ENCODE measurements at regions not wholly inside any gene's neighbourhood (a gene's known extent, or its start where the extent isn't known, plus 50 kb on each side); places are given as distances from the start of the nearest gene placed in this dataset.

- H3K27ac ChIP-seq (ENCODE audit: low read depth in 1 of 2, low read length in 2 of 2): no peak overlapping the region
- no peaks in the 10 kb centered on the region for H3K9me3 ChIP-seq (ENCODE audit: control insufficient read depth in 4 of 4, low read length in 3 of 4)
- H3K36me3 ChIP-seq (ENCODE audit: control insufficient read depth in 4 of 4, insufficient read depth in 3 of 4, low read depth in 1 of 4, low read length in 3 of 4): no peaks in the 10 kb centered on the region
- no peak overlapping the region for H3K9ac ChIP-seq (ENCODE audit: low read depth in 1 of 2, low read length in 2 of 2)
- TF ChIP-seq YY1 (IDR thresholded peaks at IDR 0.05): no peak
- no peak for TF ChIP-seq CTCF (IDR thresholded peaks at IDR 0.05; ENCODE audit: low read depth, low read length, missing input control)
- no peak for TF ChIP-seq TAF1 (conservative IDR thresholded peaks at IDR 0.05)
- no peak for TF ChIP-seq GABPA (IDR thresholded peaks at IDR 0.05 in 1 of 2, conservative IDR thresholded peaks at IDR 0.05 in 1 of 2)
- TF ChIP-seq MAX (IDR thresholded peaks at IDR 0.05): no peak
- TF ChIP-seq JUND (IDR thresholded peaks at IDR 0.05): no peak
- no peaks in the 10 kb centered on the region for H3K4me1 ChIP-seq (ENCODE audit: control insufficient read depth in 4 of 4, insufficient read depth in 4 of 4, low read length in 3 of 4)
- no peak overlapping the region for H3K4me3 ChIP-seq (ENCODE audit: low read depth in 1 of 3, low read length in 3 of 3)
- DNase-seq (ENCODE audit: low spot score): no peak
- WGBS: 95% methylated on average over 7 of the region's 7 CpGs
- no peaks in the 10 kb centered on the region for H3K27me3 ChIP-seq (ENCODE audit: control insufficient read depth in 4 of 4, insufficient read depth in 4 of 4, low read length in 3 of 4)
Observed at GRCh38 chr1:229005556-229005955, 265.4 kb upstream of the RAB4A start.

- no peak for DNase-seq (ENCODE audit: low spot score)
- H3K4me3 ChIP-seq (ENCODE audit: low read depth in 1 of 3, low read length in 3 of 3): no peak overlapping the region
- no peak overlapping the region for H3K27ac ChIP-seq (ENCODE audit: low read depth in 1 of 2, low read length in 2 of 2)
- H3K36me3 ChIP-seq (ENCODE audit: control insufficient read depth in 4 of 4, insufficient read depth in 3 of 4, low read depth in 1 of 4, low read length in 3 of 4): no peaks in the 10 kb centered on the region
- no peaks in the 10 kb centered on the region for H3K27me3 ChIP-seq (ENCODE audit: control insufficient read depth in 4 of 4, insufficient read depth in 4 of 4, low read length in 3 of 4)
- H3K9me3 ChIP-seq (ENCODE audit: control insufficient read depth in 4 of 4, low read length in 3 of 4): no peaks in the 10 kb centered on the region
- WGBS: 87% methylated on average over 12 of the region's 12 CpGs
- H3K9ac ChIP-seq (ENCODE audit: low read depth in 1 of 2, low read length in 2 of 2): no peak overlapping the region
- TF ChIP-seq EGR1 (IDR thresholded peaks at IDR 0.05; ENCODE audit: low read depth in 2 of 2): no peak
- TF ChIP-seq YY1 (IDR thresholded peaks at IDR 0.05): no peak
- no peak for TF ChIP-seq RAD21 (IDR thresholded peaks at IDR 0.05)
- TF ChIP-seq JUND (IDR thresholded peaks at IDR 0.05): no peak
- TF ChIP-seq ZBTB33 (IDR thresholded peaks at IDR 0.05): no peak
- no peak for TF ChIP-seq NR2F2 (IDR thresholded peaks at IDR 0.05)
- TF ChIP-seq FOXA2 (IDR thresholded peaks at IDR 0.05): no peak
- TF ChIP-seq CTCF (IDR thresholded peaks at IDR 0.05; ENCODE audit: low read depth, low read length, missing input control): no peak
- no peaks in the 10 kb centered on the region for H3K4me1 ChIP-seq (ENCODE audit: control insufficient read depth in 4 of 4, insufficient read depth in 4 of 4, low read length in 3 of 4)
Observed at GRCh38 chr1:229006121-229006870, 264.6 kb upstream of the RAB4A start.

All from liver (tissue), 8 donors.